GM20000 (cell line): ENCODE measurements at regions not wholly inside any gene's neighbourhood (a gene's known extent, or its start where the extent isn't known, plus 50 kb on each side); places are given as distances from the start of the nearest gene placed in this dataset.

ENCODE experiments used
- DNase-seq: peaks from one replicate; pipeline ENCODE4 v3.0.0; 2012; ENCODE audit warnings: low spot score
- CTCF ChIP-seq: IDR thresholded peaks from 2 replicates; pipeline ENCODE4 v1.5.1; 2012; ENCODE audit warnings: mild to moderate bottlenecking, control low read depth; ENCODE audit errors: extremely low read depth, missing control alignments

- DNase-seq: no peak
- no peak for TF ChIP-seq CTCF
Measured at GRCh38 chr2:145043399-145043834, 523.5 kb upstream of the ZEB2 start.

GRCh38 chr2:145041706-145042105 lies 521.8 kb upstream of the ZEB2 start:
- DNase-seq: no peak
- no peak for TF ChIP-seq CTCF

GRCh38 chr2:145040433-145040832 lies 520.5 kb upstream of the ZEB2 start:
- TF ChIP-seq CTCF: no peak
- DNase-seq: no peak

GRCh38 chr2:145038041-145038525 lies 518.2 kb upstream of the ZEB2 start:
- DNase-seq: no peak
- TF ChIP-seq CTCF: no peak

GRCh38 chr2:145036421-145037011 lies 516.6 kb upstream of the ZEB2 start:
- no peak for DNase-seq
- no peak for TF ChIP-seq CTCF

- no peak for TF ChIP-seq CTCF
Measured at GRCh38 chr2:145034511-145034910, 514.6 kb upstream of the ZEB2 start.

GRCh38 chr2:145033438-145033837 lies 513.5 kb upstream of the ZEB2 start:
- TF ChIP-seq CTCF: no peak
- no peak for DNase-seq

More at GRCh38 chr2:145034511-145034910, 514.6 kb upstream of the ZEB2 start:
- no peak for DNase-seq
